Hypothalamus (tissue), 51 donors: ENCODE measurements at regions not wholly inside any gene's neighbourhood (a gene's known extent, or its start where the extent isn't known, plus 50 kb on each side); places are given as distances from the start of the nearest gene placed in this dataset.

ENCODE experiments used
- DNase-seq, 51 donors: peaks; one replicate each; lab custom pipeline; 2025; lab: John Stamatoyannopoulos, UW

GRCh38 chr16:50425044-50425443 is 56.3 kb upstream of the BRD7 start:
- DNase-seq, result no peak

GRCh38 chr16:50422926-50423325 is 54.1 kb upstream of the BRD7 start:
- DNase-seq, result no peak

- no peak for DNase-seq
Measured at GRCh38 chr16:50419116-50419515, 50.3 kb upstream of the BRD7 start.
